WTC11 (cell line): ENCODE measurements at regions not wholly inside any gene's neighbourhood (a gene's known extent, or its start where the extent isn't known, plus 50 kb on each side); places are given as distances from the start of the nearest gene placed in this dataset.

ENCODE experiments used
- ATAC-seq: fragments of 200-7000 bp; cut with Tn5 transposase; 2 replicates; pipeline ENCODE4 v1.10.0; 2021; ENCODE audit warnings: mild to moderate bottlenecking, moderate library complexity
- CTCF ChIA-PET: fragments of 300-600 bp; sonication (Branson Sonifier 250); formaldehyde crosslinking; loops from one replicate; lab custom pipeline; 2021; ENCODE audit warnings: antibody characterized with exemption; lab: Charles Lee
- POLR2A ChIA-PET: fragments of 350-600 bp; sonication (Branson Sonifier 250); formaldehyde crosslinking; loops from one replicate; lab custom pipeline; 2021; ENCODE audit warnings: antibody characterized with exemption; lab: Charles Lee
- DNase-seq: peaks from one replicate; pipeline ENCODE4 v3.0.0; 2021; ENCODE audit warnings: low spot score
- H3K27ac Mint-ChIP-seq: 2 replicates; pipeline ENCODE4 v1.8.0; 2021; ENCODE audit warnings: mixed read lengths
- H3K27me3 Mint-ChIP-seq: 2 replicates; pipeline ENCODE4 v1.8.0; 2021; ENCODE audit warnings: low read depth, mild to moderate bottlenecking, moderate library complexity, mixed read lengths
- H3K36me3 Mint-ChIP-seq: 2 replicates; pipeline ENCODE4 v1.8.0; 2021; ENCODE audit warnings: mixed read lengths
- H3K4me1 Mint-ChIP-seq: 2 replicates; pipeline ENCODE4 v1.8.0; 2022; ENCODE audit warnings: mixed read lengths
- H3K4me3 Mint-ChIP-seq: 2 replicates; pipeline ENCODE4 v1.8.0; 2021; ENCODE audit warnings: mild to moderate bottlenecking, moderate library complexity, mixed read lengths
- H3K9me3 Mint-ChIP-seq: 2 replicates; pipeline ENCODE4 v1.8.0; 2021; ENCODE audit warnings: mixed read lengths
- AR ChIP-seq: fragments of 250-450 bp; sonication (Bioruptor Pico); IDR thresholded peaks from 2 replicates; pipeline ENCODE4 v1.9.0; 2021; ENCODE audit warnings: mild to moderate bottlenecking
- CDX4 ChIP-seq: fragments of 250-450 bp; sonication (Bioruptor Pico); IDR thresholded peaks from 2 replicates; pipeline ENCODE4 v1.9.0; 2021; ENCODE audit warnings: moderate library complexity, mild to moderate bottlenecking, inconsistent platforms, borderline replicate concordance
- CREM ChIP-seq: sonication (generic); formaldehyde crosslinking; IDR thresholded peaks from 2 replicates; pipeline ENCODE4 v1.8.1; 2022; ENCODE audit warnings: mild to moderate bottlenecking, missing genetic modification reagents, moderate library complexity
- CTCF ChIP-seq: fragments of 200-600 bp; IDR thresholded peaks from 2 replicates; pipeline ENCODE4 v1.8.0; 2022; ENCODE audit warnings: antibody characterized with exemption
- E2F1 ChIP-seq: sonication (generic); formaldehyde crosslinking; IDR thresholded peaks from 2 replicates; pipeline ENCODE4 v1.8.0; 2022; ENCODE audit warnings: mild to moderate bottlenecking, missing genetic modification reagents
- E2F4 ChIP-seq: sonication (generic); formaldehyde crosslinking; IDR thresholded peaks from 2 replicates; pipeline ENCODE4 v1.8.1; 2022; ENCODE audit warnings: low read depth, mild to moderate bottlenecking, moderate library complexity, missing genetic modification reagents, borderline replicate concordance
- GABPB1 ChIP-seq: sonication (generic); formaldehyde crosslinking; IDR thresholded peaks from 2 replicates; pipeline ENCODE4 v1.8.1; 2023; ENCODE audit warnings: mild to moderate bottlenecking, missing genetic modification reagents
- MXD4 ChIP-seq: fragments of 250-450 bp; sonication (Bioruptor Pico); IDR thresholded peaks from 2 replicates; pipeline ENCODE4 v1.8.0; 2021; ENCODE audit warnings: mild to moderate bottlenecking, moderate library complexity, borderline replicate concordance
- NFYB ChIP-seq: sonication (generic); formaldehyde crosslinking; conservative IDR thresholded peaks from 2 replicates; pipeline ENCODE4 v1.8.0; 2022; ENCODE audit warnings: low read depth, missing genetic modification reagents
- NR1H2 ChIP-seq: sonication (generic); formaldehyde crosslinking; IDR thresholded peaks from 2 replicates; pipeline ENCODE4 v1.9.0; 2021; ENCODE audit warnings: mild to moderate bottlenecking, moderate library complexity, missing genetic modification reagents
- TP53 ChIP-seq: sonication (generic); formaldehyde crosslinking; IDR thresholded peaks from 2 replicates; pipeline ENCODE4 v1.8.1; 2023; ENCODE audit warnings: mild to moderate bottlenecking, missing genetic modification reagents
- ZNF121 ChIP-seq: sonication (generic); formaldehyde crosslinking; IDR thresholded peaks from 2 replicates; pipeline ENCODE4 v1.8.0; 2023; ENCODE audit warnings: missing genetic modification reagents
- ZNF138 ChIP-seq: sonication (generic); formaldehyde crosslinking; conservative IDR thresholded peaks from 2 replicates; pipeline ENCODE4 v1.8.1; 2022; ENCODE audit warnings: mild to moderate bottlenecking, moderate library complexity, missing genetic modification reagents
- TF ChIP-seq, protein P1 (sequence below): sonication (generic); formaldehyde crosslinking; IDR thresholded peaks from 2 replicates; pipeline ENCODE4 v1.8.0; 2023; ENCODE audit warnings: mild to moderate bottlenecking, missing genetic modification reagents
- TF ChIP-seq, protein P2 (sequence below): fragments of 250-450 bp; sonication (Bioruptor Pico); IDR thresholded peaks from 2 replicates; pipeline ENCODE4 v1.9.0; 2021; ENCODE audit warnings: mild to moderate bottlenecking, borderline replicate concordance

- 0 out of 2 replicates have a peak, but pooled peaks cover 2% of the 10 kb centered on the region for H3K4me1 Mint-ChIP-seq
Observed at GRCh38 chr15:45428491-45428890, 50.1 kb upstream of the GATM start.

More at GRCh38 chr15:45428491-45428890, 50.1 kb upstream of the GATM start:
- ATAC-seq (no peak), DNase-seq (no peak)
- Mint-ChIP-seq H3K27ac (no peak overlapping the region), H3K4me3 (no peak overlapping the region), H3K36me3 (no peaks in the 10 kb centered on the region), H3K9me3 (no peaks in the 10 kb centered on the region), H3K27me3 (peaks cover 47% of the 10 kb centered on the region)
- ChIA-PET CTCF (interaction anchor here (1.3 to 1.6 kb wide), 4 partner anchors 10 to 265 kb away, joined by 4 to 6 read pairs (median 5); a partner anchor contains a TSS), POLR2A (no interaction called here)
- TF ChIP-seq MXD4 (no peak), CDX4 (CRISPR knock-in tag) (no peak), E2F4 (no peak), ZNF121 (no peak), ZNF138 (CRISPR knock-in tag) (no peak), GABPB1 (CRISPR knock-in tag) (no peak), E2F1 (CRISPR knock-in tag) (no peak), NR1H2 (CRISPR knock-in tag) (no peak), NFYB (CRISPR knock-in tag) (no peak), CREM (CRISPR knock-in tag) (no peak), TP53 (CRISPR knock-in tag) (no peak), CTCF (no peak), AR (no peak)
- TF ChIP-seq, protein P1, sequence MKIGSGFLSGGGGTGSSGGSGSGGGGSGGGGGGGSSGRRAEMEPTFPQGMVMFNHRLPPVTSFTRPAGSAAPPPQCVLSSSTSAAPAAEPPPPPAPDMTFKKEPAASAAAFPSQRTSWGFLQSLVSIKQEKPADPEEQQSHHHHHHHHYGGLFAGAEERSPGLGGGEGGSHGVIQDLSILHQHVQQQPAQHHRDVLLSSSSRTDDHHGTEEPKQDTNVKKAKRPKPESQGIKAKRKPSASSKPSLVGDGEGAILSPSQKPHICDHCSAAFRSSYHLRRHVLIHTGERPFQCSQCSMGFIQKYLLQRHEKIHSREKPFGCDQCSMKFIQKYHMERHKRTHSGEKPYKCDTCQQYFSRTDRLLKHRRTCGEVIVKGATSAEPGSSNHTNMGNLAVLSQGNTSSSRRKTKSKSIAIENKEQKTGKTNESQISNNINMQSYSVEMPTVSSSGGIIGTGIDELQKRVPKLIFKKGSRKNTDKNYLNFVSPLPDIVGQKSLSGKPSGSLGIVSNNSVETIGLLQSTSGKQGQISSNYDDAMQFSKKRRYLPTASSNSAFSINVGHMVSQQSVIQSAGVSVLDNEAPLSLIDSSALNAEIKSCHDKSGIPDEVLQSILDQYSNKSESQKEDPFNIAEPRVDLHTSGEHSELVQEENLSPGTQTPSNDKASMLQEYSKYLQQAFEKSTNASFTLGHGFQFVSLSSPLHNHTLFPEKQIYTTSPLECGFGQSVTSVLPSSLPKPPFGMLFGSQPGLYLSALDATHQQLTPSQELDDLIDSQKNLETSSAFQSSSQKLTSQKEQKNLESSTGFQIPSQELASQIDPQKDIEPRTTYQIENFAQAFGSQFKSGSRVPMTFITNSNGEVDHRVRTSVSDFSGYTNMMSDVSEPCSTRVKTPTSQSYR, result no peak
- TF ChIP-seq, protein P2, sequence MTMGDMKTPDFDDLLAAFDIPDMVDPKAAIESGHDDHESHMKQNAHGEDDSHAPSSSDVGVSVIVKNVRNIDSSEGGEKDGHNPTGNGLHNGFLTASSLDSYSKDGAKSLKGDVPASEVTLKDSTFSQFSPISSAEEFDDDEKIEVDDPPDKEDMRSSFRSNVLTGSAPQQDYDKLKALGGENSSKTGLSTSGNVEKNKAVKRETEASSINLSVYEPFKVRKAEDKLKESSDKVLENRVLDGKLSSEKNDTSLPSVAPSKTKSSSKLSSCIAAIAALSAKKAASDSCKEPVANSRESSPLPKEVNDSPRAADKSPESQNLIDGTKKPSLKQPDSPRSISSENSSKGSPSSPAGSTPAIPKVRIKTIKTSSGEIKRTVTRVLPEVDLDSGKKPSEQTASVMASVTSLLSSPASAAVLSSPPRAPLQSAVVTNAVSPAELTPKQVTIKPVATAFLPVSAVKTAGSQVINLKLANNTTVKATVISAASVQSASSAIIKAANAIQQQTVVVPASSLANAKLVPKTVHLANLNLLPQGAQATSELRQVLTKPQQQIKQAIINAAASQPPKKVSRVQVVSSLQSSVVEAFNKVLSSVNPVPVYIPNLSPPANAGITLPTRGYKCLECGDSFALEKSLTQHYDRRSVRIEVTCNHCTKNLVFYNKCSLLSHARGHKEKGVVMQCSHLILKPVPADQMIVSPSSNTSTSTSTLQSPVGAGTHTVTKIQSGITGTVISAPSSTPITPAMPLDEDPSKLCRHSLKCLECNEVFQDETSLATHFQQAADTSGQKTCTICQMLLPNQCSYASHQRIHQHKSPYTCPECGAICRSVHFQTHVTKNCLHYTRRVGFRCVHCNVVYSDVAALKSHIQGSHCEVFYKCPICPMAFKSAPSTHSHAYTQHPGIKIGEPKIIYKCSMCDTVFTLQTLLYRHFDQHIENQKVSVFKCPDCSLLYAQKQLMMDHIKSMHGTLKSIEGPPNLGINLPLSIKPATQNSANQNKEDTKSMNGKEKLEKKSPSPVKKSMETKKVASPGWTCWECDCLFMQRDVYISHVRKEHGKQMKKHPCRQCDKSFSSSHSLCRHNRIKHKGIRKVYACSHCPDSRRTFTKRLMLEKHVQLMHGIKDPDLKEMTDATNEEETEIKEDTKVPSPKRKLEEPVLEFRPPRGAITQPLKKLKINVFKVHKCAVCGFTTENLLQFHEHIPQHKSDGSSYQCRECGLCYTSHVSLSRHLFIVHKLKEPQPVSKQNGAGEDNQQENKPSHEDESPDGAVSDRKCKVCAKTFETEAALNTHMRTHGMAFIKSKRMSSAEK (CRISPR knock-in tag), result no peak
